ENCODE measurements at regions not wholly inside any gene's neighbourhood (a gene's known extent, or its start where the extent isn't known, plus 50 kb on each side); places are given as distances from the start of the nearest gene placed in this dataset.
A peak's percentile ranks its signal among the peaks of the same experiment; 100 is the strongest.

DNA sequence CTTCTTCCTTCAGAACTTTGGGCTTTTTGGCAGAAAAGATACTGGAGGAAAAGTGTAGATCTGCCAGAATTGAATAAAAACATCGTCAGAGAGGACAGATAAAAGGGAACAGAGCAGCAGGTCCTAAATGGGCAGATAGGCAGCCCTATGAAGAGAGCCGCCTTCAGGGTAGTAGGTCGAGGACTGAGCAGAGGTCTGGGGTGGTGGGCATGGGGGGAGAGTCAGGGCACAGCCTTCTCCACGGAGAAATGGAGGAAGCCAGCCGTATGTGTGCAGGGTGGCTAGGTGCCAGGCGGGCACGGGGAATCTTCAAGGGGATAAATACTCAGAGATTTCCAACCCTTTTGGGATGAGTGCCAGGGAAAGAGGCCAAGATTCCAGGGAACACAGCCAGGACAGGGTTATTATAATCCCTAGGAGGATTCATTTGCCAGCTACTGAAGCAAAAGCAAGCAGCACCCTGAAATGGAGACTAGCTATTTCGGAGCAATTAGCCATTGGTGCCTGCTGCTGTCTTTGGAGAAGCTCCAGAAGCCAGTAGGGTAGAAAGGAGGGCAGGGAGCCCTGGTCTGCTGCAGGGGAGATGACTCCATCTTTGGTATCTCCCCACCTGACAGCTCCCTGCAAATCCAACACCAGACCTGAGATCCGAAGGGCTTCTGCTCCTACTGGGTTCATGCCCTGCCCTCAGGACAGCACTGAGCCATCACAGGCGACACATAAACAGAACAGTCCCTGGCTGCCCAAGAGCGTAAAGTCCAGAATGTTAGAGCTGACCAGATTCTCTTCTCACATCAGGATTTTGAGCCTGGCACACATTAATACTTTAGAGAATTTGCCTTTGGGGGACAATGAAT, 174.5 kb upstream of the NTM start:
- peak; percentile 78 for DNase-seq

GRCh38 chr11:131198161-131199014, 172.0 kb upstream of the NTM start:
- no peak for DNase-seq

GRCh38 chr11:131199015-131199280, 171.5 kb upstream of the NTM start:
- no peak for DNase-seq

- DNase-seq: no peak
Measured at GRCh38 chr11:131201674-131202073, 168.7 kb upstream of the NTM start.

GRCh38 chr11:131203040-131203439, 167.4 kb upstream of the NTM start:
- no peak for DNase-seq

DNA sequence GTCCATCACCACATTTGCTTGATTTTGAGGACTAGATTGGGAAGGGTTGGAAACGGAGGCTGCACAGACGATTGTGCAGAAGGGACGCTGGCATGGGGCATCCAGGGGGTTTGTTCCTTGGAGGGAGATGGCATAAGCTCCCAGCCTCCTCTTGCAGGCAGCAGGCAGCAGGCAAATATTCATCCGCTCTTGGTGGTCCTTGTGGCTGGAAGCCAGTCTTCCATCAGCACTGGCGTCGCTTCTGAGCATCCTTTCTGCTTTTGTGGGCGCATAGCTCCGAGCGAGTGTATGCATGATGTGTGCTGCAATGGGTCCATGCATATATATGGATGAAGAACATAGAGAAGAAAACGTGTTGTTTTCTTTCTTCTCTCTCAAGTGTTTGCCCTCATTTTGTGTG, 166.1 kb upstream of the NTM start:
- DNase-seq: no peak

DNA sequence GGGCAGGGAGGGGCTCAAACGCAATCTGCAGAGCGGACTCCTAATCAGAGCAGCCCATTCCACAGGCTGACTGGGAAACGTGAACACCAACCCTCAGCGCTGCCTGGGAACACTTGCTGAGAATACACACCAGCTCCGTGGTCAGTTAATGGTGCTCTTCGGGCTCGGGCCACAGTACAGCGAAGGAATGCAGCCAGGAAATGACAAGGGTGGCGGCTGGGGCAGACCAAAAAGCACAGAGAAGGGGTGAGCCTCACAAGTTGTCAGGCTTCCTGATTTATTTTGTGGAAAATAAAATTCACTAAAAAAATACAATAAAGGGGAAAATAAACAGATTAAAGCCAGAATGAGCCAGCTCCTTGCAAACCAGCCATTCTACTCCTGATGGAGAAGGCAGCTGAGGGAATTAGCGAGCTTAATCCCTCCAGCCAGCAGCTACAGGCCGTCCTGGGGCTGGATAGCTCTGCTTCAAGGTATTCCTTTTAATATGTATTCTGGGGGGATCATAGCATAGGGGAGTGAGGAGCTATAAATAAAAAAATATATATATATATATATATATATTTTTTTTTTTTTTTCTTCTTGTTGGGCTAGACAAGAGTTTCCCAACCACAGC, 165.5 kb upstream of the NTM start:
- DNase-seq: no peak

- no peak for DNase-seq
Measured at GRCh38 chr11:131206671-131207070, 163.7 kb upstream of the NTM start.

DNA sequence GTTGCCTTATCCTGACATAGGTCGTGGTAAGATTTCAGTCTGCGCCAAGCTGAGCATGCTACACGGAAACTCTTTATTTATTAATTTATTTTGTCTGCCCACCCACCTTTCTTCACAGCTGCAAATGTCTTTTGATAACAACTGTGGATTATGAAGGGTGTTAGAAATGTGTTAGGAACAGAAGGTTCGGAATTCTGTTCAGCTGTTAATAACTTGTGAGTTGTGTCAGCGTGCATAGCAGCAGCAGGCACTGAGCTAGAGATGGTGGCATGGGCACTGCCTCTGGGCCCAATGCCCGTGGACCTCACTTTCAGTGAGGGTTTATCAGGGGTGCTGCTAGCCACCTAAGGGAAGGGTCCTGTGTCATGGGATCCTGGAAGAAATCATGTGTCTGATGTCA, 162.5 kb upstream of the NTM start:
- DNase-seq: no peak

DNA sequence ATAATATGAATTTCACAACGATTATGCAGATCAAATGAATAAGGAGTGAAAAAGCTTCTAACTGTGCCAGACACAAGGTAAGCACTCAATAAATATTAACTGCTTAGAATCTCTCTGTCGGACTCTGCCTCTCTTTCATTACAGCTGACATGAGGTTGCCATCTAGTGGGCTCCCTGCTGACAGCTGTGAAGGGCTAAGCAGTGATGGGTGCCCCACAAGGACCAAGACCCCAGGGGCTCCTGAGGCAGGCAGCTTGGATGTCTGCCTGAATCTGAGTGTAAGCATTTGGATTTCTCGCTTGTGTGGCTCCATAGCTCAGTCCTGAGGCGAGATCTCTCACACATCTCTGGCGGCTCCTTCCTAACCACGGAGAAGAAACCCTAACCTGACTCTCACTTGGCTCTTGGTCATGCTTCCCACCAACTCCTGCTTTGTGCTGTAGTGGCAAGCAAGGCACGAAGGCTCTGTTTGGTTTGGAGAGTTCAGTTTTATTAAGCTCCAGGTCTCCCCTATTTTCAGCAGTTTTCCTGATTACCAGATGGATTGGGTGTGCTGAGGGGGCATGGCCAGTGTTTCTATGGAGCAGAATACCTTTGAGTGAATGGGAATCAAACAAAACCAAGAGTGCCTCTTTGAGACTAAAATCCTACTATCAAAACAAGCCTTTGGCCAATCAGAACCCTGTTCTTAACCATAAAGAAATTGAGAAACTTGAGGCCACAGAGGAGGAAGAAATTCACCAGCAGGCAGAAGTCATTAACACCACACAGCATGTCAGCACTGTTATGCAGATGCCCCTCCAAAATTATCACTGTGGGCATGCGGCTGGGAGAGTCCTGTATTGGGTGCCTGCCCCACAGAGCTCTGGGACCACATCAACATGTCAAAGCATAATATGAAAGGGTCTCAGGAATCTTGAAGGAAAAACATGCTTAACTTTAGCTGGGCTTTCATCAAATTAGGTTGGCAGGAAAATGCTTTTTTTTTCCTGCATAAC, 152.8 kb upstream of the NTM start:
- DNase-seq: no peak

DNA sequence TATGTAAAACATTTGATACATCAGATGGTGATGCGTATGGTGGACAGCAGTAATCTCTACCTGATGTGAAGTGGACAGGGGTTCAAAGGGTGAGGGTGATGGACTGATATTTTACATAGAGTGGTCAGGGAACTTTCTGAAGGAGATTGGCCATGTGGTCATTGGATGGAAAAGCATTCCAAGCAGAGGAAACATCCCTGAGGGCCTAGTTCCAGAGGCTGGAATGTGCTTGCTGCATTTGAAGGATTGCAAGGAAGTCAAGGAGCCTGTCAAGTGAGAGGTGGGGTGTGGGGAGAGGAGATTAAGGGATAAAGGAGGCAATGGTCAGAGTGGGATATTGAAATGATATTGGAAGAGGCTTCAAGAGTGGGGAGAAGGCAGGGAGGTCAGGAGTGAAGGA, 151.9 kb upstream of the NTM start:
- DNase-seq: no peak

GRCh38 chr11:131219646-131220045, 150.8 kb upstream of the NTM start:
- DNase-seq: no peak

GRCh38 chr11:131223198-131223991, 147.0 kb upstream of the NTM start:
- DNase-seq: no peak

- no peak for DNase-seq
Measured at GRCh38 chr11:131228378-131228777, 142.0 kb upstream of the NTM start.

DNA sequence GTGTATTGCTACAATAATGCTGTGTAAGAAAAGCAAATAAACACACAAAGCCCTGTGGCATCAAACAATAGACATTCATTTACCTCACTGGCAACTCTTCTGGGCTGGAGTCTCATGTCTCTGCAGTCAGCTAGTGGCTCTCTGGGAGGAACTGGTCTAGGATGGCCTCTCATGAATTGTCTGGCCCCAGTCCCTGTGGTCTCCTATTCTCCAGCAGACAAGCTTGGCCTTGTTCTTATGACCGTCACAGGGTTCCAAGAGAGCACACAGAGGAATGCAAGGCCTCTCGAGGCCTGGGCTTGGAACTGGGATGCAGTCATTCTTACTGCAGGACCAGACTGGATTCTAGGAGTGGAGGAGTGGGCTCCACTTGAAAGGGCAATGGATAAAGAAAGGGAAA, 141.2 kb upstream of the NTM start:
- no peak for DNase-seq

DNA sequence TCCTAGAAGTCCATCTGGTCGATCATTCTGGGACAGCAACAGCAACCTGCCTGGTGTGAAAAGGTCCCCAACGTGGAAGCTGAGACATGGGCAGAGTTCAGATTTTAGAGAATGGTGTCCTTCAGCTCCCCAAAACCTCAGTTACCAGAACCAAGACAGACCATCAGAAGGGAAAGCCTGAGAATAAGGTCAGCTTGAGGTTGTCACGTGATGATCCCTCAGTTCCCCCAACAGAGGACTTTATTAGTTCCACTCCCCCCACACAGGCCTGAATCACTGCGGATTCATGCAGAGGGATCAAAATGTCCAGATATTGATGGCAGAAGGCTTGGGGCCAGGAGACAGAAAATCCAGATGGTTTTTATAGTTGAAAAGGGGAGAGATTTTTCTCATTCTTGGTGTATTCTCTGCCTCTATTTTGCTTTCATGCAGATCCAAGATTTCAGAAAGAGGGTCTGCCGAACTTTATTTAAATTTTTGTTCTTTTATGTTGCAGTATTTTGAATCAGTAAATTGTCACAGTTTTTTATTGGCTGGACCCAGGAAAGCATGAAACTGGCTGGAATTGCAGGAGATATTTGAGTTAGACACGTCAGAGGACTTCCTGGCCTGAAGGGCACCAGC, 139.0 kb upstream of the NTM start:
- no peak for DNase-seq

GRCh38 chr11:131232261-131232660, 138.2 kb upstream of the NTM start:
- DNase-seq: no peak

DNA sequence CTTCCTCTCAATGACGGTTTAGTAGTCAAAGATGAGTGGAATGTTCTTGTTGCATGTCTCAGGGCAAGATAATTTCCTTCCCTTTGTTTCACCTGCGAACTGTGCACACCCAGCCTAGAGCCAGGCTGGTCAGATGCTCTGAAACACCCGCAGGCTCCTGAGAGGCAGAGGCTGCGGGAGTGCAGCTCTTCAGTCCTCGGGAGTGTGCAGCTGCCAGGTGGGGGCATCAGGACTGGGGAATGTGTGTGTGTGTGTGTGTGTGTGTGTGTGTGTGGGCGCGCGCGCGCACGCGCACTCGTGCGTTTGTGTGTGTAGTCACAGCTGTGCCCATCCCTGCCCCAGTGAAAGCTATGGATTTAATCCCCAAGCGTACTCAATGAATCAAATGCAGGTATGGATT, 136.2 kb upstream of the NTM start:
- no peak for DNase-seq

GRCh38 chr11:131235328-131236298, 134.8 kb upstream of the NTM start:
- no peak for DNase-seq

DNA sequence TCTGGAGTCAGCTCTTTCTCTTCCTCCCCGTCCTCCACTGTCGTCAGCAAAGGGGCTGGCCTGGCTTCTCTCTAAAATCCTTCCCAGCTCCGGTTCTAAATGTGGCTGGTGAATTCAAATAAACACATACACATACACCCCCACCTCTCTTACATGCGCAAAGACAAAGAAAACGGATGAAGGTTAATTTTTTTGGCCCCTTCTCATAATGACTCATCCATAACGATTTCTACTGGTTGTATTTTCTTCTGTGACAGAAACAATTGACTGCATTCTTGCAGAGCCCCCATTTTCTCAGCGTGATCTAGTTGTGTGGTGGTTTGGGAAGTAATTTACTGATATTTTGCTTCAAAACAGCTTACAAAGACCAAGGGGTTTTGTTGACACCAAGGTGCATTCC, 130.0 kb upstream of the NTM start:
- DNase-seq: no peak
